IMR-90 (cell line): ENCODE measurements at regions not wholly inside any gene's neighbourhood (a gene's known extent, or its start where the extent isn't known, plus 50 kb on each side); places are given as distances from the start of the nearest gene placed in this dataset.

ENCODE experiments used
- ATAC-seq: fragments of 200-7000 bp; cut with Tn5 transposase; 2 replicates; pipeline ENCODE4 v1.9.1; 2020; ENCODE audit warnings: low read depth, mild to moderate bottlenecking, moderate library complexity
- BruUV-seq: library from RNA; stranded (reverse); fragments of 400-500 nt; replicated peaks from 2 replicates; lab custom pipeline; 2021; lab: Mats Ljungman, UMichigan
- CTCF ChIA-PET: fragments of 300-600 bp; formaldehyde crosslinking; extraction: SDS; loops from one replicate; lab custom pipeline; 2021; ENCODE audit warnings: antibody characterized with exemption; lab: Yijun Ruan, JAX
- POLR2A ChIA-PET: fragments of 300-600 bp; sonication (Branson Sonifier 250); formaldehyde crosslinking; loops from one replicate; lab custom pipeline; 2022; ENCODE audit warnings: antibody characterized with exemption; ENCODE audit not compliant: unreplicated experiment; lab: Charles Lee
- DNase-seq: peaks from one replicate; pipeline ENCODE4 v3.0.0; 2013
- H2AFZ ChIP-seq: replicated peaks from 2 replicates; pipeline ENCODE3; 2013; ENCODE audit warnings: low read length, mild to moderate bottlenecking; ENCODE audit not compliant: poor library complexity
- H2AK5ac ChIP-seq: 2 replicates; pipeline ENCODE4 v1.6.1; 2013; ENCODE audit warnings: low read depth, low read length, inconsistent platforms
- H2AK9ac ChIP-seq: replicated peaks from 2 replicates; pipeline ENCODE3; 2013; ENCODE audit warnings: mild to moderate bottlenecking, low read depth, low read length, moderate library complexity; ENCODE audit not compliant: poor library complexity
- H2BK120ac ChIP-seq: 2 replicates; pipeline ENCODE4 v1.6.1; 2013; ENCODE audit warnings: low read depth, low read length, inconsistent platforms
- H2BK15ac ChIP-seq: 3 replicates; pipeline ENCODE4 v1.6.1; 2013; ENCODE audit warnings: low read depth, low read length, inconsistent platforms
- H2BK20ac ChIP-seq: 2 replicates; pipeline ENCODE4 v1.6.1; 2013; ENCODE audit warnings: low read depth, mild to moderate bottlenecking, inconsistent platforms, low read length, moderate library complexity
- H2BK5ac ChIP-seq: 2 replicates; pipeline ENCODE4 v1.6.1; 2013; ENCODE audit warnings: mild to moderate bottlenecking, low read depth, low read length, inconsistent platforms; ENCODE audit not compliant: poor library complexity, severe bottlenecking
- H3K14ac ChIP-seq: replicated peaks from 2 replicates; pipeline ENCODE4 v1.6.1; 2013; ENCODE audit warnings: low read depth, low read length, inconsistent platforms
- H3K18ac ChIP-seq: 2 replicates; pipeline ENCODE4 v1.6.1; 2013; ENCODE audit warnings: low read depth, low read length, control low read depth
- H3K23ac ChIP-seq: 2 replicates; pipeline ENCODE4 v1.6.1; 2013; ENCODE audit warnings: low read depth, low read length, inconsistent platforms
- H3K27ac ChIP-seq: 2 replicates; pipeline ENCODE4 v1.5.1; 2013; ENCODE audit warnings: mild to moderate bottlenecking, control low read depth, low read length; ENCODE audit not compliant: insufficient read depth
- H3K27me3 ChIP-seq: 2 replicates; pipeline ENCODE4 v1.6.1; 2013; ENCODE audit warnings: low read length; ENCODE audit not compliant: control insufficient read depth, insufficient read depth
- H3K36me3 ChIP-seq: 2 replicates; pipeline ENCODE4 v1.6.1; 2013; ENCODE audit warnings: low read length, mixed read lengths; ENCODE audit not compliant: control insufficient read depth, insufficient read depth
- H3K4ac ChIP-seq: 2 replicates; pipeline ENCODE4 v1.6.1; 2013; ENCODE audit warnings: low read depth, low read length, inconsistent platforms
- H3K4me1 ChIP-seq: 2 replicates; pipeline ENCODE4 v1.6.1; 2013; ENCODE audit warnings: low read length, mixed read lengths; ENCODE audit not compliant: control insufficient read depth, insufficient read depth
- H3K4me2 ChIP-seq: 2 replicates; pipeline ENCODE4 v1.6.1; 2013; ENCODE audit warnings: low read depth, mild to moderate bottlenecking, control low read depth, low read length, moderate library complexity
- H3K4me3 ChIP-seq: 2 replicates; pipeline ENCODE4 v1.5.1; 2013; ENCODE audit warnings: low read depth, mild to moderate bottlenecking, control low read depth, low read length, moderate library complexity; ENCODE audit not compliant: insufficient read depth
- H3K56ac ChIP-seq: 2 replicates; pipeline ENCODE4 v1.6.1; 2013; ENCODE audit warnings: low read length, inconsistent platforms; ENCODE audit not compliant: insufficient read depth; ENCODE audit errors: extremely low read depth
- H3K79me1 ChIP-seq, 2 experiments: 2 replicates each; pipeline ENCODE4 v1.6.1; 2013; ENCODE audit warnings: low read length in 2 of 2, inconsistent platforms in 1 of 2, low read depth in 1 of 2
- H3K9ac ChIP-seq: 2 replicates; pipeline ENCODE4 v1.6.1; 2013; ENCODE audit warnings: low read depth, low read length, control low read depth
- H3K9me1 ChIP-seq: 2 replicates; pipeline ENCODE4 v1.6.1; 2013; ENCODE audit warnings: low read length, inconsistent platforms; ENCODE audit not compliant: insufficient read depth
- H3K9me3 ChIP-seq: 2 replicates; pipeline ENCODE4 v1.6.1; 2013; ENCODE audit warnings: low read length; ENCODE audit not compliant: control insufficient read depth, insufficient read depth
- H4K20me1 ChIP-seq: 2 replicates; pipeline ENCODE4 v1.6.1; 2013; ENCODE audit warnings: low read length, inconsistent platforms; ENCODE audit not compliant: insufficient read depth
- H4K5ac ChIP-seq: 2 replicates; pipeline ENCODE4 v1.6.1; 2013; ENCODE audit warnings: mild to moderate bottlenecking, low read depth, low read length, control low read depth
- H4K8ac ChIP-seq, 2 experiments: 2 replicates each; pipeline ENCODE4 v1.6.1; 2013; ENCODE audit warnings: low read depth in 2 of 2, low read length in 2 of 2, control low read depth in 1 of 2, inconsistent platforms in 1 of 2
- H4K91ac ChIP-seq: 2 replicates; pipeline ENCODE4 v1.6.1; 2013; ENCODE audit warnings: low read depth, low read length, inconsistent platforms; ENCODE audit not compliant: insufficient read depth
- BHLHE40 ChIP-seq: fragments of 150-350 bp; IDR thresholded peaks from 2 replicates; pipeline ENCODE4 v1.6.1; 2016; ENCODE audit warnings: mild to moderate bottlenecking, low read depth, low read length
- CEBPB ChIP-seq: IDR thresholded peaks from 2 replicates; pipeline ENCODE4 v1.6.1; 2012; ENCODE audit warnings: low read depth, low read length, improper control_type of control experiment
- FOS ChIP-seq: fragments of 150-350 bp; IDR thresholded peaks from 2 replicates; pipeline ENCODE4 v1.6.1; 2016; ENCODE audit warnings: low read depth, low read length
- MAFK ChIP-seq: IDR thresholded peaks from 2 replicates; pipeline ENCODE4 v1.6.1; 2012; ENCODE audit warnings: low read depth, low read length, improper control_type of control experiment
- MAZ ChIP-seq: IDR thresholded peaks from 2 replicates; pipeline ENCODE4 v1.6.1; 2012; ENCODE audit warnings: low read depth, mild to moderate bottlenecking, low read length, improper control_type of control experiment, moderate library complexity, borderline replicate concordance
- MXI1 ChIP-seq: IDR thresholded peaks from 2 replicates; pipeline ENCODE4 v1.6.1; 2012; ENCODE audit warnings: low read depth, mild to moderate bottlenecking, low read length, moderate library complexity, borderline replicate concordance
- NFE2L2 ChIP-seq: fragments of 150-350 bp; IDR thresholded peaks from 2 replicates; pipeline ENCODE4 v1.6.1; 2016; ENCODE audit warnings: low read depth, mild to moderate bottlenecking, low read length
- POLR2A ChIP-seq: IDR thresholded peaks from 2 replicates; pipeline ENCODE4 v1.6.1; 2012; ENCODE audit warnings: mild to moderate bottlenecking, low read depth, low read length
- RCOR1 ChIP-seq: IDR thresholded peaks from 2 replicates; pipeline ENCODE4 v1.6.1; 2012; ENCODE audit warnings: mild to moderate bottlenecking, low read length, improper control_type of control experiment; ENCODE audit not compliant: insufficient replicate concordance
- RFX5 ChIP-seq: IDR thresholded peaks from 2 replicates; pipeline ENCODE4 v1.8.0; 2012; ENCODE audit warnings: low read depth, mild to moderate bottlenecking, low read length, moderate library complexity
- SMC3 ChIP-seq: fragments of 150-350 bp; IDR thresholded peaks from 2 replicates; pipeline ENCODE4 v1.6.1; 2016; ENCODE audit warnings: low read depth, mild to moderate bottlenecking, antibody characterized with exemption, low read length, moderate library complexity
- WGBS, 2 experiments: methylation state at CpG; one replicate each; pipeline versions ENCODE4 v1.1.5 to v1.1.7; 2013; ENCODE audit warnings: missing lambda C conversion rate in 2 of 2; ENCODE audit not compliant: insufficient read length in 1 of 2; ENCODE audit errors: extremely low coverage in 2 of 2; 5-methylcytosine and 5-hydroxymethylcytosine counted together
- dilution Hi-C: fragments of 300-500 bp; cut with HindIII; formaldehyde crosslinking; loops from one replicate; pipeline ENCODE4 v1.14.3; 2018; ENCODE audit warnings: low sequenced_read_pairs; ENCODE audit not compliant: unreplicated experiment
- in situ Hi-C: fragments of 300-500 bp; cut with MboI; formaldehyde crosslinking; loops from 3 replicates; pipeline ENCODE4 v1.14.3; 2019; ENCODE audit warnings: low sequenced_read_pairs, inconsistent platforms, mixed read lengths
- intact Hi-C: fragments of 100-400 bp; cut with micrococcal nuclease; formaldehyde crosslinking; loops from 2 replicates; pipeline ENCODE4 v1.10.0; 2022
- TF ChIP-seq, protein P1 (sequence below): fragments of 150-350 bp; IDR thresholded peaks from 2 replicates; pipeline ENCODE4 v1.6.1; 2017; ENCODE audit warnings: mild to moderate bottlenecking, antibody characterized with exemption, low read length, low read depth
- TF ChIP-seq, protein P2 (sequence below): fragments of 150-350 bp; IDR thresholded peaks from 2 replicates; pipeline ENCODE4 v1.6.1; 2016; ENCODE audit warnings: low read depth, mild to moderate bottlenecking, low read length, moderate library complexity, borderline replicate concordance

DNA sequence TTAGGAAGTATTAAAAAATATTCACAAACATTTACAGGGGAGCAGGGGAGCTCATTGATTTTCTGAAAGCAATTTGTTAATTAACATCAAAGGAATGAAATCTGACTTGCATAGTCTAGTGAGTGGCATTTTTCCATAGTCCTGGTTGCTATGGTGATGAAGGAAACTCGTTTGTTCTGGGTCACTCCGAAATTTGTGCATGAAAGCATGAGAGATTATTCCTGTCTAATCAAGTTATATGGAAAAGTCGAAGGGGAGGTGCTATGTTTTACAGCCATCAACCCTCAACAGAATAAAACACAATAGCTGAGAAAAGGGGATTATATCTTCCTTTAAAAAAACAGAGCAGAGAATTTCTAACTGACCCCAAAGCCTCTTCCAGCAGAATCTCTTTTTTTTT, 1495.7 kb upstream of the WWC1 start:
- H2AK9ac ChIP-seq: no peak overlapping the region
- H3K4ac ChIP-seq: no peak overlapping the region
- CTCF ChIA-PET: interaction anchor here (0.6 to 0.7 kb wide), 2 partner anchors 20 to 25 kb away, joined by 3 to 12 read pairs; no protein-coding TSS in a partner anchor
- H3K9me3 ChIP-seq: peaks cover 5% of the 10 kb centered on the region
- no peaks in the 10 kb centered on the region for H3K9me1 ChIP-seq
- H2AK5ac ChIP-seq: no peak overlapping the region
- no peak overlapping the region for H3K4me2 ChIP-seq
- H3K36me3 ChIP-seq: no peaks in the 10 kb centered on the region
- H3K27me3 ChIP-seq: no peaks in the 10 kb centered on the region
- DNase-seq (no peak), ATAC-seq (no peak)
- H3K56ac ChIP-seq: no peak overlapping the region
- no peak overlapping the region for H2BK120ac ChIP-seq
- POLR2A ChIA-PET: no interaction called here
- no peak overlapping the region for H3K23ac ChIP-seq
- H2BK5ac ChIP-seq: no peak overlapping the region
- no peak overlapping the region for H4K5ac ChIP-seq
- H2BK20ac ChIP-seq: no peak overlapping the region
- H4K91ac ChIP-seq: no peak overlapping the region
- no peak overlapping the region for H3K9ac ChIP-seq
- intact Hi-C loops (no loop called here), in situ Hi-C loops (no loop called here), dilution Hi-C loops (no loop called here)
- TF ChIP-seq RCOR1 (no peak), FOS (no peak), SMC3 (no peak), POLR2A (no peak), BHLHE40 (no peak), MAZ (no peak), CEBPB (no peak), RFX5 (no peak), NFE2L2 (no peak), MAFK (no peak), MXI1 (no peak)
- TF ChIP-seq, protein P1, sequence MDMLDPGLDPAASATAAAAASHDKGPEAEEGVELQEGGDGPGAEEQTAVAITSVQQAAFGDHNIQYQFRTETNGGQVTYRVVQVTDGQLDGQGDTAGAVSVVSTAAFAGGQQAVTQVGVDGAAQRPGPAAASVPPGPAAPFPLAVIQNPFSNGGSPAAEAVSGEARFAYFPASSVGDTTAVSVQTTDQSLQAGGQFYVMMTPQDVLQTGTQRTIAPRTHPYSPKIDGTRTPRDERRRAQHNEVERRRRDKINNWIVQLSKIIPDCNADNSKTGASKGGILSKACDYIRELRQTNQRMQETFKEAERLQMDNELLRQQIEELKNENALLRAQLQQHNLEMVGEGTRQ: no peak
- TF ChIP-seq, protein P2, sequence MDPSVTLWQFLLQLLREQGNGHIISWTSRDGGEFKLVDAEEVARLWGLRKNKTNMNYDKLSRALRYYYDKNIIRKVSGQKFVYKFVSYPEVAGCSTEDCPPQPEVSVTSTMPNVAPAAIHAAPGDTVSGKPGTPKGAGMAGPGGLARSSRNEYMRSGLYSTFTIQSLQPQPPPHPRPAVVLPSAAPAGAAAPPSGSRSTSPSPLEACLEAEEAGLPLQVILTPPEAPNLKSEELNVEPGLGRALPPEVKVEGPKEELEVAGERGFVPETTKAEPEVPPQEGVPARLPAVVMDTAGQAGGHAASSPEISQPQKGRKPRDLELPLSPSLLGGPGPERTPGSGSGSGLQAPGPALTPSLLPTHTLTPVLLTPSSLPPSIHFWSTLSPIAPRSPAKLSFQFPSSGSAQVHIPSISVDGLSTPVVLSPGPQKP: no peak
- H3K14ac ChIP-seq: no peak overlapping the region
- no TSS peak for BruUV-seq
- H3K18ac ChIP-seq: no peak overlapping the region
- H3K4me1 ChIP-seq: no peaks in the 10 kb centered on the region
- H4K20me1 ChIP-seq: no peaks in the 10 kb centered on the region
- H3K79me1 ChIP-seq: no peaks in the 10 kb centered on the region
- WGBS, 2 experiments: no CpG with 5 or more reads among the region's 3 CpGs
- H2AFZ ChIP-seq: no peak overlapping the region
- no peak overlapping the region for H2BK15ac ChIP-seq
- no peak overlapping the region for H3K4me3 ChIP-seq
- H3K27ac ChIP-seq: no peak overlapping the region
- no peak overlapping the region for H4K8ac ChIP-seq
